ENCODE measurements at regions not wholly inside any gene's neighbourhood (a gene's known extent, or its start where the extent isn't known, plus 50 kb on each side); places are given as distances from the start of the nearest gene placed in this dataset.

DNA sequence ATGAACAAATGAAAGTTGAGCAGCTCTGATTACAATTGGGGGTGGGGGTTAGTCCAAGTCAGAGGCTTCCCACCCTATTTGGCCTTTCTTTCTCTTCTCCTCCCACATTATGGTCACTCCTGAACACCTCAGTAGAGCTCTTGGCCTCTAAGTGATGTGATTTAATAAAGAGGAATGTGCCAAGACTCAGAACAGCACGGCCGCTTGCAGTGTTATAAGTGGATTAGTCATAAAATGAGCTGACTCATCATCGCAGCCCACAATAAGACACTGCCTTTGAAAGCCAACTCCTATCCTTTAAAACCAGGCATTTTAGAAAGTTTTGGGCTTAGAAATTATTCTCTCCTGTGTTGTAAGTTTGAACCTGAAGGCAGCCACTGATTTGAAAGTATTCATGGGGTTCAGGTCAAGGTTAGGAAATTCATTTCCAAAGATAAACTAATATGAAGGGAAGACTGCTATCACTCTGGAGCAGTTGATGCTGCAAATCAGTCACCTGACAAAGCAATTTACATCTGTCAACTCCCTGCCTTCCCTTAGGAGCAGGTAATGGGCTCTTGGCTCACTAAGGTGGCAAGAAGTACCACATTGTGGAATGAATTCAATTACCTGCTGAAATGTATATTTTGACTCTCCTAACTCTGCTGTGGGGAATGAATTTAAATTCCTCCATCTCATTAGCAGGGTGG, 283.6 kb upstream of the NMUR2 start:
- Histone ChIP-seq H3K79me2 (ENCODE audit: insufficient read depth, low read length) (no peaks in the 10 kb centered on the region), H3K4me1 (ENCODE audit: insufficient read depth, low read length) (no peaks in the 10 kb centered on the region), H3K4me3 (ENCODE audit: low read depth in 1 of 2, low read length in 2 of 2) (no peak overlapping the region), H3K9ac (ENCODE audit: low read depth, low read length) (no peak overlapping the region), H4K20me1 (ENCODE audit: insufficient read depth, low read length) (no peaks in the 10 kb centered on the region), H2AFZ (ENCODE audit: low read depth, low read length) (no peak overlapping the region), H3K27me3 (ENCODE audit: insufficient read depth, low read length, poor library complexity) (no peaks in the 10 kb centered on the region), H3K9me3 (ENCODE audit: insufficient read depth, low read length, severe bottlenecking) (no peaks in the 10 kb centered on the region), H3K27ac (ENCODE audit: low read length) (no peak overlapping the region), H3K36me3 (ENCODE audit: insufficient read depth, low read length) (no peaks in the 10 kb centered on the region), H3K4me2 (ENCODE audit: insufficient read depth, low read length) (no peak overlapping the region)
- DNase-seq (no peak), ATAC-seq (ENCODE audit: insufficient read depth, low read depth) (no peak)
- TF ChIP-seq, protein P1, sequence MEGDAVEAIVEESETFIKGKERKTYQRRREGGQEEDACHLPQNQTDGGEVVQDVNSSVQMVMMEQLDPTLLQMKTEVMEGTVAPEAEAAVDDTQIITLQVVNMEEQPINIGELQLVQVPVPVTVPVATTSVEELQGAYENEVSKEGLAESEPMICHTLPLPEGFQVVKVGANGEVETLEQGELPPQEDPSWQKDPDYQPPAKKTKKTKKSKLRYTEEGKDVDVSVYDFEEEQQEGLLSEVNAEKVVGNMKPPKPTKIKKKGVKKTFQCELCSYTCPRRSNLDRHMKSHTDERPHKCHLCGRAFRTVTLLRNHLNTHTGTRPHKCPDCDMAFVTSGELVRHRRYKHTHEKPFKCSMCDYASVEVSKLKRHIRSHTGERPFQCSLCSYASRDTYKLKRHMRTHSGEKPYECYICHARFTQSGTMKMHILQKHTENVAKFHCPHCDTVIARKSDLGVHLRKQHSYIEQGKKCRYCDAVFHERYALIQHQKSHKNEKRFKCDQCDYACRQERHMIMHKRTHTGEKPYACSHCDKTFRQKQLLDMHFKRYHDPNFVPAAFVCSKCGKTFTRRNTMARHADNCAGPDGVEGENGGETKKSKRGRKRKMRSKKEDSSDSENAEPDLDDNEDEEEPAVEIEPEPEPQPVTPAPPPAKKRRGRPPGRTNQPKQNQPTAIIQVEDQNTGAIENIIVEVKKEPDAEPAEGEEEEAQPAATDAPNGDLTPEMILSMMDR (IDR thresholded peaks at IDR 0.05; ENCODE audit: borderline replicate concordance, extremely low read depth, low read length, poor library complexity, severe bottlenecking) = no peak
- TF ChIP-seq EZH2 (IDR thresholded peaks at IDR 0.05; ENCODE audit: borderline replicate concordance, low read depth, low read length, severe bottlenecking) = no peak

DNA sequence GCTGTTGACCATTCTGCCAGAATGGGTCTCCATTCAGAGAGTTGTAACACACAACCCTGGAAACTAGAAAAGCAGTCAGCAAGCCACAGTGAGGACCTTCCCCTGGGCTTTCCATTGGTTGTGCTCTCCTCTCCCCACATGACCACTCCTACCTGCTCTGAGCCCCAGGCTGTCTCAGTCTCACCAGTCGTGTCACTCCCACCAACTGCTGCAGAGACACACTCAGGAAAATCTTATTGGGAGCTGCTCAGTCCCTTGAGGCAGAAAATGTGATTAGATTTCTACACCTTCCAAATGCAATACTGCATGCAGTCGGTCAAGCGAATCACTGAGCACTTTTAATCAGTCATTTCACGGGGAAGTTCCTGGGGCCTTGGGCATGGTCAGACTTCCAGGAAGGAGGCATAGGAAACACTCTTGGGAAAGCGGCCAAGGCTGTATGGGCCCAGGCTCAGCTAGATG, 284.2 kb upstream of the NMUR2 start:
- H3K27ac ChIP-seq (ENCODE audit: low read length) = no peak overlapping the region
- H3K9me3 ChIP-seq (ENCODE audit: insufficient read depth, low read length, severe bottlenecking) = no peaks in the 10 kb centered on the region
- no peak overlapping the region for H3K4me2 ChIP-seq (ENCODE audit: insufficient read depth, low read length)
- no peaks in the 10 kb centered on the region for H3K79me2 ChIP-seq (ENCODE audit: insufficient read depth, low read length)
- H3K4me3 ChIP-seq (ENCODE audit: low read depth in 1 of 2, low read length in 2 of 2) = no peak overlapping the region
- no peaks in the 10 kb centered on the region for H3K4me1 ChIP-seq (ENCODE audit: insufficient read depth, low read length)
- no peak for ATAC-seq (ENCODE audit: insufficient read depth, low read depth)
- no peaks in the 10 kb centered on the region for H4K20me1 ChIP-seq (ENCODE audit: insufficient read depth, low read length)
- H3K36me3 ChIP-seq (ENCODE audit: insufficient read depth, low read length) = no peaks in the 10 kb centered on the region
- H3K27me3 ChIP-seq (ENCODE audit: insufficient read depth, low read length, poor library complexity) = no peaks in the 10 kb centered on the region
- no peak for DNase-seq
- TF ChIP-seq, protein P1 (IDR thresholded peaks at IDR 0.05; ENCODE audit: borderline replicate concordance, extremely low read depth, low read length, poor library complexity, severe bottlenecking) = no peak
- TF ChIP-seq EZH2 (IDR thresholded peaks at IDR 0.05; ENCODE audit: borderline replicate concordance, low read depth, low read length, severe bottlenecking) = no peak
- H3K9ac ChIP-seq (ENCODE audit: low read depth, low read length) = no peak overlapping the region
- H2AFZ ChIP-seq (ENCODE audit: low read depth, low read length) = no peak overlapping the region

DNA sequence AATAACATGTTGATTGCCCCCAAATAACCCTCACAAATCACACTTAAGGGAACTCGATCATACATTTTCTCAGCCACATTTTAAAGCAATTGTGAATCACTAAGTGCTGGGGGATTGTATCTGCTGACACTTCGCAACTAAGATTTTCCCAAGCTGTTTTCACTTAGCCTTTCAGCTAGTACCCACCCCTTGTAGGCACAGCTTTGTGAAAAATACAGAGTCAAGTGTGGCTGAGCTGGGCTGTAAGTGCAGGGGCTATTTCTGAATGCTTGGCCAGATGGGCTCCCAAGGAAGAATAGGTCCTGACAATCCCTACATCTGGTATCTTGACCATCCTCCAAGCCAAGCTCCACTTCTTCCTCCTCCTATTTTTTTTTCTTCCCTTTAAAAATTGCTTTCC, 289.2 kb upstream of the NMUR2 start:
- Histone ChIP-seq H3K27me3 (ENCODE audit: insufficient read depth, low read length, poor library complexity) (no peaks in the 10 kb centered on the region), H4K20me1 (ENCODE audit: insufficient read depth, low read length) (no peaks in the 10 kb centered on the region), H3K4me3 (ENCODE audit: low read depth in 1 of 2, low read length in 2 of 2) (no peak overlapping the region), H3K9ac (ENCODE audit: low read depth, low read length) (no peak overlapping the region), H3K27ac (ENCODE audit: low read length) (no peak overlapping the region), H3K9me3 (ENCODE audit: insufficient read depth, low read length, severe bottlenecking) (no peaks in the 10 kb centered on the region), H3K79me2 (ENCODE audit: insufficient read depth, low read length) (no peaks in the 10 kb centered on the region), H3K4me2 (ENCODE audit: insufficient read depth, low read length) (no peak overlapping the region), H3K36me3 (ENCODE audit: insufficient read depth, low read length) (no peaks in the 10 kb centered on the region), H2AFZ (ENCODE audit: low read depth, low read length) (no peak overlapping the region), H3K4me1 (ENCODE audit: insufficient read depth, low read length) (no peaks in the 10 kb centered on the region)
- TF ChIP-seq EZH2 (IDR thresholded peaks at IDR 0.05; ENCODE audit: borderline replicate concordance, low read depth, low read length, severe bottlenecking) = no peak
- TF ChIP-seq, protein P1 (IDR thresholded peaks at IDR 0.05; ENCODE audit: borderline replicate concordance, extremely low read depth, low read length, poor library complexity, severe bottlenecking) = no peak
- ATAC-seq (ENCODE audit: insufficient read depth, low read depth) (no peak), DNase-seq (no peak)

Data from DND-41 (cell line).